SU-DHL-6 (cell line): ENCODE measurements at regions not wholly inside any gene's neighbourhood (a gene's known extent, or its start where the extent isn't known, plus 50 kb on each side); places are given as distances from the start of the nearest gene placed in this dataset.

Experiments
- H2AFZ ChIP-seq: fragments of 200-600 bp; sonication (generic); 2 replicates; pipeline ENCODE4 v1.6.1; 2014; ENCODE audit warnings: low read depth, mild to moderate bottlenecking, moderate library complexity, mixed read lengths, antibody characterized with exemption, low read length; ENCODE audit not compliant: severe bottlenecking
- H3F3A ChIP-seq: fragments of 200-600 bp; shearing (Covaris generic); 2 replicates; pipeline ENCODE4 v1.6.0; 2016; ENCODE audit warnings: antibody characterized with exemption, mild to moderate bottlenecking; ENCODE audit not compliant: insufficient read depth
- H3K27ac ChIP-seq: fragments of 200-600 bp; sonication (generic); 2 replicates; pipeline ENCODE4 v1.5.1; 2016; ENCODE audit warnings: low read depth, mild to moderate bottlenecking, low read length, moderate library complexity, mixed read lengths
- H3K27me3 ChIP-seq: fragments of 200-600 bp; sonication (generic), shearing (Covaris generic); 2 replicates; pipeline ENCODE4 v1.6.0; 2014; ENCODE audit warnings: mild to moderate bottlenecking, low read length
- H3K36me3 ChIP-seq: fragments of 200-600 bp; sonication (generic); 2 replicates; pipeline ENCODE4 v1.6.1; 2014; ENCODE audit warnings: mild to moderate bottlenecking, low read length, mixed read lengths
- H3K4me2 ChIP-seq: fragments of 300-600, 200-600 bp; shearing (Covaris generic), sonication (generic); 2 replicates; pipeline ENCODE4 v1.6.0; 2014; ENCODE audit warnings: low read length, low read depth, mild to moderate bottlenecking; ENCODE audit not compliant: poor library complexity, severe bottlenecking
- H3K4me3 ChIP-seq: fragments of 200-600 bp; sonication (generic); 2 replicates; pipeline ENCODE4 v1.5.1; 2014; ENCODE audit warnings: antibody characterized with exemption, low read length, mild to moderate bottlenecking, mixed read lengths; ENCODE audit not compliant: insufficient read depth, poor library complexity, severe bottlenecking
- H3K79me2 ChIP-seq: fragments of 200-600 bp; sonication (generic); 2 replicates; pipeline ENCODE4 v1.6.1; 2014; ENCODE audit warnings: mild to moderate bottlenecking, low read length, moderate library complexity; ENCODE audit not compliant: insufficient read depth
- H3K9ac ChIP-seq: fragments of 200-600 bp; sonication (generic); 2 replicates; pipeline ENCODE4 v1.7.0; 2014; ENCODE audit warnings: mild to moderate bottlenecking, low read length
- H3K9me2 ChIP-seq: fragments of 200-600 bp; sonication (generic); replicated peaks from 2 replicates; pipeline ENCODE4 v1.6.1; 2014; ENCODE audit warnings: low read length; ENCODE audit not compliant: insufficient read depth
- H3K9me3 ChIP-seq: fragments of 200-600 bp; sonication (generic); 2 replicates; pipeline ENCODE4 v1.6.1; 2014; ENCODE audit warnings: low read length, mixed read lengths; ENCODE audit not compliant: insufficient read depth
- H4K20me1 ChIP-seq: fragments of 200-600 bp; sonication (generic); 2 replicates; pipeline ENCODE4 v1.6.1; 2014; ENCODE audit warnings: low read depth, mild to moderate bottlenecking, antibody characterized with exemption, low read length, moderate library complexity, mixed read lengths
- EZH2phosphoT487 ChIP-seq: fragments of 200-600 bp; sonication (generic), shearing (Covaris generic); conservative IDR thresholded peaks from 2 replicates; pipeline ENCODE4 v1.6.1; 2018; ENCODE audit warnings: mild to moderate bottlenecking, antibody characterized with exemption, low read length, moderate library complexity, mixed read lengths
- TF ChIP-seq, protein P1 (sequence below): fragments of 200-600 bp; sonication (generic); IDR thresholded peaks from one replicate; pipeline ENCODE4 v1.5.1; 2017; ENCODE audit warnings: antibody characterized with exemption, mild to moderate bottlenecking, low read length, moderate library complexity; ENCODE audit not compliant: insufficient read depth, poor library complexity, severe bottlenecking

DNA sequence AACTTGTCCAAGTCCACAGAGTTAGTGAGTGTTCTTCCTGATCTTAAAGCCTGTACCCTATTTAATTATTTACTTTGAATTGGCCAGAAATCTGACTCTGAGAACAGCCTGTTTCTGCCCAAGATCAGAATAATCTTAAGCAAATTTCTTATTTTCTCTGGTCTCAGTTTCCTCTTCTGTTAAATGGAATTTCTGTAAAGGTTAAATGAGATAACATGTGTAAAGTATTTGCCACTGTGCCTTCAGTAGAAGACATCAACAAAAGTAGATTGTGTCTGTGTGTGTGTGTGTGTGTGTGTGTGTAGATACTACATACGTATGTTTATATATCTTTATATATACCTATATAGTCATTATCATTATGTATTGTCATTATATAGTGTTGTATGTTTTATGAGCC, 124.2 kb upstream of the FGGY start:
- H3K9me2 ChIP-seq: no peaks in the 10 kb centered on the region
- H3K27me3 ChIP-seq: no peaks in the 10 kb centered on the region
- no peaks in the 10 kb centered on the region for H3K36me3 ChIP-seq
- H3F3A ChIP-seq: no peaks in the 10 kb centered on the region
- H4K20me1 ChIP-seq: no peaks in the 10 kb centered on the region
- H3K9ac ChIP-seq: no peak overlapping the region
- H3K27ac ChIP-seq: no peak overlapping the region
- H3K4me3 ChIP-seq: no peak overlapping the region
- H3K79me2 ChIP-seq: no peaks in the 10 kb centered on the region
- H2AFZ ChIP-seq: no peak overlapping the region
- TF ChIP-seq, protein P1, sequence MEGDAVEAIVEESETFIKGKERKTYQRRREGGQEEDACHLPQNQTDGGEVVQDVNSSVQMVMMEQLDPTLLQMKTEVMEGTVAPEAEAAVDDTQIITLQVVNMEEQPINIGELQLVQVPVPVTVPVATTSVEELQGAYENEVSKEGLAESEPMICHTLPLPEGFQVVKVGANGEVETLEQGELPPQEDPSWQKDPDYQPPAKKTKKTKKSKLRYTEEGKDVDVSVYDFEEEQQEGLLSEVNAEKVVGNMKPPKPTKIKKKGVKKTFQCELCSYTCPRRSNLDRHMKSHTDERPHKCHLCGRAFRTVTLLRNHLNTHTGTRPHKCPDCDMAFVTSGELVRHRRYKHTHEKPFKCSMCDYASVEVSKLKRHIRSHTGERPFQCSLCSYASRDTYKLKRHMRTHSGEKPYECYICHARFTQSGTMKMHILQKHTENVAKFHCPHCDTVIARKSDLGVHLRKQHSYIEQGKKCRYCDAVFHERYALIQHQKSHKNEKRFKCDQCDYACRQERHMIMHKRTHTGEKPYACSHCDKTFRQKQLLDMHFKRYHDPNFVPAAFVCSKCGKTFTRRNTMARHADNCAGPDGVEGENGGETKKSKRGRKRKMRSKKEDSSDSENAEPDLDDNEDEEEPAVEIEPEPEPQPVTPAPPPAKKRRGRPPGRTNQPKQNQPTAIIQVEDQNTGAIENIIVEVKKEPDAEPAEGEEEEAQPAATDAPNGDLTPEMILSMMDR: no peak
- no peak for TF ChIP-seq EZH2phosphoT487
- H3K9me3 ChIP-seq: no peaks in the 10 kb centered on the region
- no peak overlapping the region for H3K4me2 ChIP-seq

DNA sequence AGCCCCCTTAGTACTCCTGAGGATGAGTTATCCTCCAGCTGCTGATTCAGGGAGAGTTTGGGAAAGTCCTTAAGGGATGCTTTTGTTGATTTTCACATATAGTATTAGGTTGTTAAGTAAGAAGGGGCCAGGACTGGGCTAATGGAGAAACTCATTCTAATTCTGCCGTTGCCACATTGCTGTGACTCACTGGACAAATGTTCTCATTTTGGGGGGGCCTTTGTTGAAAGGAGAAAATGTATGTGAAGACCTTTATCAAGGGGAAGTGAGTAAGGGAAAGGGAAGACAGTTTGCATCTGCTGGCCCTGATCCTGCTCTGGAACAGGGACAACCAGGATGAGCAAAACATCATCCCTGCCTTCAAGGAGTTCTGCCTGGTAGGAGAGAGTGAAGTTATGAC, 123.2 kb upstream of the FGGY start:
- no peaks in the 10 kb centered on the region for H4K20me1 ChIP-seq
- H3K4me3 ChIP-seq: no peak overlapping the region
- H2AFZ ChIP-seq: no peak overlapping the region
- H3K4me2 ChIP-seq: no peak overlapping the region
- no peaks in the 10 kb centered on the region for H3K36me3 ChIP-seq
- H3K9me2 ChIP-seq: no peaks in the 10 kb centered on the region
- no peaks in the 10 kb centered on the region for H3K27me3 ChIP-seq
- H3K9me3 ChIP-seq: no peaks in the 10 kb centered on the region
- TF ChIP-seq EZH2phosphoT487: no peak
- TF ChIP-seq, protein P1: no peak
- H3F3A ChIP-seq: no peaks in the 10 kb centered on the region
- H3K27ac ChIP-seq: no peak overlapping the region
- no peaks in the 10 kb centered on the region for H3K79me2 ChIP-seq
- H3K9ac ChIP-seq: no peak overlapping the region

DNA sequence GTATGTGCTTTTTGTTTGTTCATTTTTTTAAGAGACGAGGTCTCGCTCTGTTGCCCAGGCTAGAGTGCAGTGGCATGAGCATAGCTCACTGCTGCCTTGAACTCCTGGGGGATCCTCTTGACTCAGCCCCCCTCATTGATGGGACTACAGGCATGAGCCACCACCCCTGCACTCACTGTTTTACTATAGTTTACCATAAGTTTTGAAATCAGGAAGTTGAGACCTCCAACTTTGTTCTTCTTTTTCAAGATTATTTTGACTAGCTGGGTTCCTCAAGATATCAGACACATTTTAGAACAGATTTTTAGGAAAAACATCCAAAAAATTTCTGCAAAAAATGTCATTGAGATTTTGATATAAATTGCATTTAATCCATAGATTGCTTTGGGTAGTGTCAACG, 120.4 kb upstream of the FGGY start:
- Histone ChIP-seq H4K20me1 (no peaks in the 10 kb centered on the region), H2AFZ (no peak overlapping the region), H3K9me2 (no peaks in the 10 kb centered on the region), H3K79me2 (no peaks in the 10 kb centered on the region), H3K27me3 (no peaks in the 10 kb centered on the region), H3K4me2 (no peak overlapping the region), H3K36me3 (no peaks in the 10 kb centered on the region), H3K9me3 (no peaks in the 10 kb centered on the region), H3K27ac (no peak overlapping the region), H3K9ac (no peak overlapping the region), H3K4me3 (no peak overlapping the region), H3F3A (no peaks in the 10 kb centered on the region)
- no peak for TF ChIP-seq EZH2phosphoT487
- TF ChIP-seq, protein P1: no peak

DNA sequence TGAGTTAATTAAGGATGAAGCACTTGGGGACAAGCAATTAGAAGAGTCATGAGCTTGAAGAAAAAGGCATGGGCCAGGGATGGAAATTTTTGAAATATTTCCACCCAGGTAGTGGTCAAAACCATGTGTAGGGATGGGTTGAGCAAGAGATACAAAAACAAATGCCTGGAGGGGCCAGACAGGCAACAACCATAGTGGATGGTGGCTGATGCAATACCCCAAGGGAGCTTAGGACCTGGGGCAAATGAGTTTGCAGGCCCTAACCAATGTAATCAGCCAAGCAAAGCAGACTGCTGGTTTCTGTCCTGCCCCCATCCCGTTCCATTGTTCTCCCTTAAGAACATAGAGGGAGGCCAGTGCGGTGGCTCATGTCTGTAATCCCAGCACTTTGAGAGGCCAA, 119.1 kb upstream of the FGGY start:
- H3K4me3 ChIP-seq: no peak overlapping the region
- no peaks in the 10 kb centered on the region for H3K9me2 ChIP-seq

More for the DNA sequence above, 119.1 kb upstream of the FGGY start:
- Histone ChIP-seq H3K4me2 (no peak overlapping the region), H3K36me3 (no peaks in the 10 kb centered on the region), H2AFZ (no peak overlapping the region), H3K9ac (no peak overlapping the region), H4K20me1 (no peaks in the 10 kb centered on the region), H3K27ac (no peak overlapping the region), H3K79me2 (no peaks in the 10 kb centered on the region), H3K9me3 (no peaks in the 10 kb centered on the region), H3F3A (no peaks in the 10 kb centered on the region), H3K27me3 (no peaks in the 10 kb centered on the region)
- no peak for TF ChIP-seq EZH2phosphoT487
- TF ChIP-seq, protein P1: no peak
